ENCODE measurements at regions not wholly inside any gene's neighbourhood (a gene's known extent, or its start where the extent isn't known, plus 50 kb on each side); places are given as distances from the start of the nearest gene placed in this dataset.

DNA sequence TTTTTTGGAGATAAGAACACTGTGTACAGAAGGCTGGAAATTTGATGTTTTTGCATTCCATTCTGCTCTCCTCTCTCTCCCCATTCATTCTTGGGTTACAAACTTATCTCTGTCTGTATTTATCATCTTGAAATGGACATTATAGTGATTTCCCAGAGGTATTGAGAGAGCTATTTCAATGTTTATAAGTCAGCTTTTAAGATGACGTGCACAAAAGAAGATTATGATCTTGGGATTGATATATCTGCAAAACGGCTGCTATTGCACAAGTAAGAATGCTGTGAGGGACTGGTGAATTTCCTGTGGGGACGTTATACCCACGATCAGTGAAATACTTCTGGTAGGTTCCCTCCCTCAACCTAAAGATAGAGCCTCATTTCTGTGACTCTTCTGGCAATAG lies 61.0 kb upstream of the DTNA start:
- no peak for TF ChIP-seq POLR2A (IDR thresholded peaks at IDR 0.05)
- TF ChIP-seq, protein P1, sequence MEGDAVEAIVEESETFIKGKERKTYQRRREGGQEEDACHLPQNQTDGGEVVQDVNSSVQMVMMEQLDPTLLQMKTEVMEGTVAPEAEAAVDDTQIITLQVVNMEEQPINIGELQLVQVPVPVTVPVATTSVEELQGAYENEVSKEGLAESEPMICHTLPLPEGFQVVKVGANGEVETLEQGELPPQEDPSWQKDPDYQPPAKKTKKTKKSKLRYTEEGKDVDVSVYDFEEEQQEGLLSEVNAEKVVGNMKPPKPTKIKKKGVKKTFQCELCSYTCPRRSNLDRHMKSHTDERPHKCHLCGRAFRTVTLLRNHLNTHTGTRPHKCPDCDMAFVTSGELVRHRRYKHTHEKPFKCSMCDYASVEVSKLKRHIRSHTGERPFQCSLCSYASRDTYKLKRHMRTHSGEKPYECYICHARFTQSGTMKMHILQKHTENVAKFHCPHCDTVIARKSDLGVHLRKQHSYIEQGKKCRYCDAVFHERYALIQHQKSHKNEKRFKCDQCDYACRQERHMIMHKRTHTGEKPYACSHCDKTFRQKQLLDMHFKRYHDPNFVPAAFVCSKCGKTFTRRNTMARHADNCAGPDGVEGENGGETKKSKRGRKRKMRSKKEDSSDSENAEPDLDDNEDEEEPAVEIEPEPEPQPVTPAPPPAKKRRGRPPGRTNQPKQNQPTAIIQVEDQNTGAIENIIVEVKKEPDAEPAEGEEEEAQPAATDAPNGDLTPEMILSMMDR (IDR thresholded peaks at IDR 0.05) = no peak

All from uterus (tissue), 2 donors.